EL (cell line): ENCODE measurements at regions not wholly inside any gene's neighbourhood (a gene's known extent, or its start where the extent isn't known, plus 50 kb on each side); places are given as distances from the start of the nearest gene placed in this dataset.

Experiments used
- DNase-seq: peaks from one replicate; pipeline ENCODE4 v3.0.0-alpha.2; 2016

DNA sequence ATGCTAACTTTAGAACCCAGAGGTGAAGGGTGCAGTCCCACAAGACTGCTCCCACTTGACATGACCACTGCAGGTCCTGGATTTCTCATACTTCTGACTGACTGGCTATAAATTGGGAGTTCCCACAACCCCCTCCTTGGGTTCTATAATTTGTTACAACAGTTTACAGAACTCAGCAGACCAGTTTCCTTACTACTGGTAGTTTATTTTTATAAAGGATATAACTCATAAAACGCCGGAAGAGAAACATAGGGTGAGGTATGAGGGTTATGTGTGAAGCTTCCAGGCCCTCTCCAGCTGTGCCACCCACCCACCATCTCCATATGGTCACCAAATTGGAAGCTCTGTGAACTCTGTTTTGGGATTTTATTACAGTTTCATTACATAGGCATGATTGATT is 839.6 kb downstream of the TSN start:
- DNase-seq, result no peak

DNA sequence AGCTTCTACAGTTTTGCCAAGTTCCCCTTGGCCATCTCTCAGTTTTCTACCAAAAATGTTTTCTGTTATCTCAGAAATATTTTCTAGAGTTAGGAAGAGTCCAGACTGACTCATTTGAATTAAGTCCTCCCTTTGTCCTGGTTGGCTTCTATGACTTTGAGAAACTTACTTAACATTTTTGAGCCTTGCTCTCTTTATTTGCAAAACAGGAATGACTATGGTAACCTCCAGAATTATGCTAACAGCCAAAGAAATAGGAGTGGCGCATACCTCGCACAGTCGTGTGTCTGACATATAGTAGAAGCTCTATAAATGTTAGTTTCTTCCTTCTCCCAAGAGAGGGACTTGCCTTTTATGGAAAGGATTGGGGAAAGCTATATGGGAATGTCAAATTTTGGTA is 841.1 kb downstream of the TSN start:
- DNase-seq, result no peak

DNA sequence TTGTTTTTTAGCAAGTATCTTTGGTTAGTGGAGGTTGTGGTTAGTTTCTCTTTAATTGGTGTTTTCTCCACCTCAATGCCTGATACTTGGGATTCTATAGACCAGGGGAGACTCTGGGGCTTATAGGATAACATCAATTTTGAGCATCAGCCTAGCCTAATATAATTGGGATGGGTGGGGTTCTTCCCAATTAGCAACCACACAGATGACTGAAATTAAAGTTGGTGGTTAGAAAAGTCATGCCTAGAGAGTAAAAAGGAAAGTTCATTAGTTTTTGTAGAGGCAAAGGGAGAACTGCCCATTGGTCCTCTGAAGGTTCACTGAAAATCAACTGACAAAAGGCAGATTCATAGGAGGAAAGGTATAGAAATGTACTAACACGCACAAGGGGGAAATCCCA is 843.3 kb downstream of the TSN start:
- DNase-seq, result no peak

DNA sequence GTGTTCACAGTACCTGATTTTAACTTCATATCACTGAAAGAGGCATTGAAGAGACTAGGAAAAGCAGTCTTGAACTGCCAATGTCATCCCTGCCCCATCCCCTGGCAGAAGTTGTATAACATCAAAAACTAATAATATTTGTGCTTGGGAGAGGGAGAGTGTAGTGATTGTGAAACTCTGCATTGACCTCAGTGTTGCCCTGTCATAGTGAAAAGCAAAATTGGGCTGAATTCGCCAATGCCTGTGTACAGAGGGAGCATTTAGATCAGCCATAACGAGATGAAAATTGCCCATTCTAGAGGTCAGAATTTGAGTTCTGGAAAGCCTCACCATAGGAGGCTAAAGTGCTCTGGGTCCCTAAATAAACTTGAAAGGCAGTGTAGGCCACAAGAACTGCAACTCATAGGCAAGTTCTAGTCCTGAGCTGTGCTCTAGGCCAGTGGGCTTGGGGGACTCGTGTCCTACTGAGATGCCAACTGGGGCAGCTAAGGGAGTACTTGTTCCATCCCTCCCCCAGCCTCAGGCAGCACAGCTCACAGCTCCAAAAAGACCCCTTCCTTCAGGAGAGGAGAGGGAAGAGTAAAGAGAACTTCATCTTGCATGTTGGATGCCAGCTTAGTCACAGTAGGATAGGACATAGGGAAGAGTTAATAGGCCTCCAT is 855.6 kb downstream of the TSN start:
- no peak for DNase-seq

DNA sequence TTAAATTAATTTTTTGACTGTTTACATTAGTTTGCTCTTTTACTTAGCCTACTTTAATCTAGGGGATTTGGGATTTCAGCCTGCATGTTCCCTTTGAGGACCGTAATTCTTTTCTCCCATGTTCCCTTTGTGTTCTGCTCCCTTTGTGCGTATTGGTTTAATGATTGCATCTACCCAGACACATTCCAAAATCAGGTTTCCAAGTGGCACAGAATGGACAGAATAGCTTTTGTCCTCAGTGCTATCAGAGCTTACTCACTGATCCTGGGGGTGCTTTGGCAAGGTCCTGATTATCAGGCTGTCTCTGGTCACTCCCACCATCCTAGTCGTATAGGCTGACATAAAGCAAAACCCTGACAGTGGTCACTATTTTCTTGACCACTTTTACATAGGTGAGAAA is 867.5 kb downstream of the TSN start:
- DNase-seq, result no peak

DNA sequence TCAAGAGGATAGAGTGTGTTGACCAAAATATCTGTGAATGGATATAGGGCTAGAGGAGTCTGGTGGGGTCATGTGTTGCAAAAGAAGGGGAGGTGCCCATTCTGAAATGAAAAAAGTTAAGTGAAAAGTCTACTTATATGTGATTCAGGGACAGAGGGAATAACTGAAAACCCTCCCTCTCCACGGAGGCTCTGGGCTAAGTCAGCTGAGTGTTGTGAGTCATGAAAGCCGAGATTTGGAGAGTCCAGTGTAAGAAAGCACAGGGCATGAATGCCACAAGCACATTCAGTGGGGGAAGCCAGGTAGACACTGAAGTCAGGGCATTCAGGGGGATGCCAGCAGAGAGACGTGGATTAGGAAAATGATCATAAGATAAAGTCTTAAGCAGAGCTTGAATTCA is 871.9 kb downstream of the TSN start:
- peak; percentile 14 for DNase-seq

DNA sequence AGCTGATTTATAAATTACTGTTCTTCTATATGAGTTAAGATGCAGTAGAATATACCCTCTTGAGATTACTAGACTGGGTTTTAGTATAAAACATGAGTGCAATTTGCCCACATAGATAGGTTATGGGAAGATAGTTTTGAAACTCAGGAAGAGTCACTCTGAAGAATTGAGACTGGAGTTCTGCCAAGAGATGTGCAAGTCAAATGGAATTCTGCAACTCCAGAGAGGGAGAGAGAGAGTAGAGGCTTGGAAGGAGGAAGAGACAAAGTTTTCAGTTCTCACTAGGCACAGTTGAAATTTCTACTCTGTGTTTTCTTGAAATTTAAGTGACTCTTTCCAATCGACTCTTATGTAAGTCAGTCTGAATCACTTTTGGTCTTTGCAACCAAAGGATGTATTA is 878.8 kb downstream of the TSN start:
- peak; percentile 92 for DNase-seq

DNA sequence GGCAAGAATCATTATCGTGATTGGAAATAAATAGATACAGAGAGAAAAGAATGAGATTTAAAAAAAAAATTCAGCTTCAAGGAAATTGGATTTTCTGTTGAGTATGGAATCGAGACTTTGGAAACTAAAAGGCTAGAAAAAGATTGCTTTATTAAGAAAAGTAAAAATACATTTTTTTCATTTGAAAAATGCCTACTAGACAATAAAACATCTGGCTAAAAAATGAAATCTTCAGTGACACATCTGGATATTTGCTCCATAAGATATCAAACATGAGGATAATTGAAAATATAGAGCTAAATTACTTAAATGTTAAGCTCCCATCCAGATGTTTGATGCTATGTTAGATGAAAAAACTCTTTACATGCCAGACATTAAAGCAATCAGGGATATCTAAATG is 879.5 kb downstream of the TSN start:
- no peak for DNase-seq

DNA sequence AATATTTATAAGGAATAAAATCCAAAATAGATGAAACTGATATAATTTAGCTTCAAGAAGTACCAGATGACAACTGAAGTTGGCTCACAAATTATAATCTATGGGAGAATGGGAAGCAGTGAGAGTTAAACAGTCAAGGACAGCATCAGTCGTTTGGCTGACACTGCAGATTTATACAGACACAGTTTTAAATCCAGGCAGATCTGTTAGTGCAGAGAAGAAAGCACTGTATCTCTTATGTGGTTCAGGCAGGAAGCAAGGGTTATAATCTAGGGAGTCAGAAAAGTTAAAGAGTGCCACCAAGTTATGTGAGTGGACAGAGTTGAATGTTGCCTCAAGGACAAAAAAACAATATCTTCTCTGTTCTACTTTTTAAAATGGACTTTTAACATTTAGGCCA is 880.2 kb downstream of the TSN start:
- peak; percentile 6 for DNase-seq

DNA sequence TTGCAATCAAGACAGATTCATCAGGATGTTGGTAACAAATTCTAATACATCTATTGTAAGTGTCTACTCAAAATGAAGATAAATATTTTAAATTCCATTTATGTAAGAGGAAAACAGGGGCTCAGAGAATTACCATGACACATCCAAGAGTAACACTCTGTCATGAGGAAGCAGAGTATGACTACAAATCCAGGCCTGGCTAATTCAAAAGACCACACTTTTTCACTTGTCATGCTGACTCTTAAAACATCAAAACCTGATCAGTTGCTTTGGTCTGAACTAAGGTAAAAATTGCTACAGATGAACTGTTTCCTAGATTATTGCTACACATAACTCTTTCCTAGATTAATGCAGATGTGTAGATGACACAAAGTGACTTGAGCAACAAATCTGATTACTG is 880.6 kb downstream of the TSN start:
- DNase-seq, result peak; percentile 55

DNA sequence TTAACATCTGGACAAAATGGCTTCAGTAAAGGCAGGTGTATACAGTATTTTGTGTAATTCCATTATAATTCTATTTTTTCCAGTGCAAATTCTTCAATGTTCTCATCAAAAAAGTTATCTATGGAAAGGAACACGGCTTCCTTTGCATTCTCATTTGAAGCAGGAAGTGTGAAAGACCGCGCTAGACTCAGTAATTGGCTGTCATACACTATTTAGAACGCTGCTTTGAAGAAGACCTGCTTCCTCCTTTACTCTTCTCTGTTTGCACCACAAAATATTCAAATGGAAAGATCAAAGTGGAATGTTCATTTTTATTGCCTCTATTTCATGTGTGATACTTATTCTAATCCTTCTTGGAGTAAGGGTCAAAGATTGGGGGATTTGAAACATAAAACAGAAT is 883.7 kb downstream of the TSN start:
- no peak for DNase-seq

DNA sequence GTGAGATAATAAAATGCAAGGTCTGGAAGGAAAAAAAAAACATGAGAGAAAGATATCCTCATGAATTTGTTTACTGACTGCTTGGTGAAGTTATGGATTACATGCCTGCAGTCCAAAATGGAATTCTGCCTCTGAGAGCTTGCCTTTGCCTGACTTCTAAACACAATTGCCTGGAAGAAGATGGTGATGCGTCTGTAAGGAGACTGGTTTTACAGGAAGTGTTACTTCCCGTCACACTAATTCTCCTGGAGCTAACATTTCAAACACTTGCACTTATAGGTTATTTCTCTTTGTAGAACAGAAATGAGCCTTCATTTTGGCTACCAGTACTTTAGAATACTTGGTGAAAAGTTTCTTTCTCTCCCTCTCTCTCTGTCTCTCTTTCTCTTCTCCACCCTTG is 884.3 kb downstream of the TSN start:
- DNase-seq, result no peak

DNA sequence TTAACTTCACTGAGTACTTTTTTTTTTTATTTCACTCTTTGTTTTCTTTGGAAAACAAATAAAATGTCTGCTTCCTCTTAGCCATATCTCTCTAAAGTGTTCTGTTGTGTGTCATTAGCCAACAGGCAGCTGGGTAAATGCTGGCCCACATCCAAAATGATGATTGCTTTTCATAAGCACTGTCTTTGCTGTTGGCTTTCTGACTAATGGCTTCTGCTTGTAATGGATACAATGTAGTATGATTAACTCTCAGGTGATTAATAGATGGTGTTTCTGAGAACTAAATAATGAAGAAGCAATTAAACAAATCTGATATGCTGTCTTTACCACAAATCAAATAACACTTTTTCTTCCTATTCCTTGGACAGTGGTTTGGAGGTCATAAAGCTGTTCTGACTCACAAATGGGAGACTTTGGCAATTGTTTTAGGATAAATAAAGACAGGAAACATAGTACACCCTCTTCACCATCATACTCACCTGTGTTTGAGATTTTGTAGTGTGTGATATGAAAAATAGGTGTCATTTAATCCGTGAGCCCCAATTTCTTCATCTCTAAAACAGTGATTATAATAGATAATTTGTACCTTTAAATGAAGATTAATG is 888.4 kb downstream of the TSN start:
- DNase-seq, result peak; percentile 84

DNA sequence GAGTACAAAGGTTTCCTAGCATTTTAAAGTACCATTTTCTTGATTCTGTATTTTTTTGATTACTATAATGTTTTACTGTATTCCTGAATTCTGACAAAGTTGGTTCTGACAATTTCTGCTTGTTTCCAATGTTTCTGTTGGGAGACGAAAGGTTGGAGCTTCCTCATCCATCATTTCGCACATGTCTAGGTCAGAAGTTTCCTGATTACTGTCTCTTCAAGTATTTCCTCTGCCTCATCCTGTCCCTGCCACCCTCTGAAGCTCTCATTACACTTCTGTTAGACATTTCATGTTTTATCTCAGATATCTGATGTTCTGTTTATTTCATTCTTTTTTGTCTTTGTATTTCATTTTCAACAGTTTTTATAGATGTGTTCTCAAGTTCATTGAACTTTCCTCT is 895.8 kb downstream of the TSN start:
- DNase-seq, result peak; percentile 1

DNA sequence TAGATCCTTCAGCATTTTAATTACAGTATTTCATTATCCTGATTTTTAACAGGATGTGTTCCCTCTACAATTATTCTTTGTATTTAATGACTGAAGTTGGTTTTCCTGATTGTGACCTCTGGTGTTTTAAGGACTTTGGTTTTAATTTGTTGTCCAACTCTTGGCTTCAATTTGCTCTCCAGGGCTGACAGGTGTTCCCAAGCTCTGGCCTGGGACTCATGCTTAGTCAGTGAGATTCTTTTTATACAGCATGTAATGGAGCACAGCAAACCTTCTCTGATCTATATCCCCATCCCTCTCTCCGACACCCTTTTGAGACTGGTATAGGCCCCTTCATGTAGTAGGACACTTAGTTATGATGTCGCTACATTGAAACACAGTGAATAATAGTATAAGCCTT is 896.3 kb downstream of the TSN start:
- DNase-seq, result no peak

DNA sequence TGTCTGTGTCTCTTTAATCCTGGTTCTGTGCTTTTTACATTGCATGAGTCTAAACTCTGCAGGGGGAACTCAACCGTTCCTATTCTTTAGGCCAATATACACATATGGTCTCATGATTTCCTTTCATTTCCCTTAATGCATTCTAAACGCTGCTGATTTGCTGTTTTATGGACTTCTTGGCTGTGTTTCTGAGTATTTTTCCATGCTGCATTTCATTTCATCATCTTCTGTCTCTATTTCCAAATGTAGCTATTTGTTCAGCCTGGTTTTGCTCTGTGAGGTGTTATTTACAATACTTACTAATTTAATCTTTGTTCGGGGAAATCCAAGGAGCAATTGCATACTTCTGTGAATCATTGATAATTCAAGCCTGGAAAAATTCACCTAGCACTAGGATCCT is 897.2 kb downstream of the TSN start:
- DNase-seq, result no peak

DNA sequence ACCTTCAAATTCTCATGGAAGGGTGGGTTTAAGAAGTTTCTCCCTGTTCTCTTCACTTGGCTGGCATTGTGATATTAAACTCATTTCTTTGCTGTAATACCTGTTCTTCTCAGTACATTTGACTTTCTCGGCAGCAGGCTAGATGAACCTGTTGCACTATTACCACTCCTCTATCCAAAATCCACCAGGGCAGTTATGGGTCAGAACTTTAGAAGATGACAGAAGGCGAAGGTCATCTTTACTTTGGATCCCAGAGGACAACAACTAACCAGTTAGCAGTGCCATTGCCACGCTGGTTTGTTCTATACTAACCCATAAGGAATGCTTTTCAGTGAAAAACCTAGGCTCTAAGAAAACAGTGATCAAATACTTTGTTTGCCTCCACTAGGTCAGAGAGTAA is 901.0 kb downstream of the TSN start:
- DNase-seq, result no peak

DNA sequence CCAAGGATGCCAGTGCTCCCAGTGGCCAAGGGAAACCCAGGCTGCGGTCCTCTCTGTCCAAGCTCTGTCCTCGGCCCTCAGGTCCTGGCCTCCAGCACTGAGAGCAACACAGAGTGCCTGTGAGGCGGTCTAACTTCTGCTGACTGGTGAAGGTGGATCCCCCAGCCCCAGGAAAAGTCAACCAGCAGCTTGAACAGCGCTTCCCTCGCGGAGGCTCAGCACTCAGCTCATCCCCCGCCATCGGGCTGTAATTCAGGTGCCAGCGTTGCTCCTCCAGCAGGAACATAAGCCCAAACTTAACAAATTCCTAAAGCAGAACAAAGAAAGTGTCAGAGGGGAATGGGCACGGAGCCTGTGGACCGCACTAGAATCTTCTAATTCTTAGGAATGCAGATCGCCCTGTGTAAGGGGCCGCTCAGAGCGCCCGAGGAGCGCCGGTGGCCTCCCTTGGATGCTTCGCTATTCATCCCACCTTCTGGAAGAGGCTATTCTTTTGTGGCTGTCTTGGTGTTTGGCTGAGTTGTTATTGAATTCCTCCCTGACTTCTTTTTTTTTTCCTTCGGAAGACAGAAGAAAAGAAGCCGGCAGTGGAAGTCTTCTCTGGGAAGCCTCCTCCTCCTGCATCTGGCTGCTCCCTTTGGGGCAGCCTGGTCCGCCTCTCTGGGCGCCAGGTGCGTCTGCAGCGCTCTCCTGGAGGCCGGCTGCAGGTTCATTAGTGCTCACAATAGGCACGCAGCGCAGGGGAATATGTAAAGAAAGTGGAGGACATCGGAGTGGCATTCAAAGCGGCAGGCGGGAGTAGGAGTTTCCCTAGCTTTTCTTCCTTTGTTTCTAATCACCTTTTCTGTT is 905.6 kb downstream of the TSN start:
- DNase-seq, result no peak

DNA sequence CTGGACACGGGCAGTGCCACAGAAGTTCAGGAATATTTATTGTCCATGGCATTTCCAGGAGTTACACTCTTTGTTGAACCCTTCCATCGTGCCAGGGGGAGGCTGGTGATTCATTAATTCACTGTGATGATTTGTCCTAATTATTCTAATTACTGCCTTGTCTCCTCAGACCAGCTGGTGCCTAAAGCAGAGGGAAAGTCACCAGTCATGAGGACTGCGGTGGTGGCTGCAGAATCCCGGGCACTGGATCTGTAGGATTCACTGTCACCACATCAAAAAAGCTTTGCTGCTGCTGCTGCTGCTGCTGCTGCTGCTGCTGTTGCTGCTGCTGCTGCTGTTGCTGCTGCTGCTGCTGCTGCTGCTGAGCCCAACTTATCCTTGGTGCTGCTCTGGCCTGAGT is 908.2 kb downstream of the TSN start:
- no peak for DNase-seq

DNA sequence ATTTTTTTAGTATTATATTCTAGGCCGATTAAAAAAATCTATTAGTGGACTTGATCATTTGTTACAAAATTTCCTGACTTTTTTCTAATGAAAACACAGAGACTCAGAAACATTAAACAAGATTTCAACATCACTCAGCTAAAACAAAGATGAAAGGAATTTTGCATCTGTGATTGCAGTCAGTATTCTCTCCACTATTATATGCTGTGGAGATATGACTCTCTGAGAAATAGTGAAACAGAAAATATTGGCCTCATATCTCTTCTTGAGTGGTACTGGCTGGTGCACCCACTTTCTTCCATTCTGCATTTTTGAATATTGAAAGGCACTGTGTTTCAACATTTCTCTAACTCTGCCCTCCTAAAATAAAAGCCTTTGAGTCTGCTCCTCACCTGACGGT is 914.2 kb downstream of the TSN start:
- no peak for DNase-seq

DNA sequence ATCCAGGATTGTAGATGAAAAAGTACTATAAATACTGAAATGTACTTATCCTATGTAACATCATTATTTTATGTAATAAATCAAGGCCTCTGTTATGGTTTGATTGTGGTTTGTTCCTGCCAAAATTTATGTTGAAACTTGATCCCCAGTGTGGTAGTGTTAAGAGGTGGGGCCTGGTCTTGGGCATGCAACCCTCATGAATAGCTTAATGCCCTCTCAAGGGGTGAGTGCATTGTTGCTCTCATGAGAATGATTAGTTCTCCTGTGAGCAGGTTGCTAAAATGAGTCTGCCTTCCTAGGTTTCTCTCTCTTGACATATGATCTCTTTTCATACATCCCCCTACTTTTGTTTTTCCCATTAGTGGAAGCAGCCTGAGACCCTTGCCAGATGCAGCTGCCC is 915.4 kb downstream of the TSN start:
- DNase-seq, result no peak

DNA sequence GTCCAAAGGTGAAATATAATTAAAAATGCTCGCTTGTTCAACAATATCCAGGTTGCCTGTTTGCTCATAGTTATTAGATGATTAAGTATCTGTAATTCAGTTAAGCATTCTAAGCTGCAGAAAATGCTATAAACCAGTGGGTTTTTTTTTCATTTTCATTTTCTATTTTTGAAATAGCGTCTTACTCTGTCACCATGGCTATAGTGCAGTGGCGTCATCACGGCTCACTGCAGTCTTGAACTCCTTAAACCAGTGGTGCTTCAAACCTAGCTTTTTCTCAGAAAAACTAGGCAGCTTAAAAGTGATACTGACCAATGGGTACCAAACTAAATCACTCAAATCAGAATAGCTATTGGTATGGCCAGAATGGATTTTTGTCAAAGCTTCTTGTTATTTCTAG is 925.2 kb downstream of the TSN start:
- no peak for DNase-seq

DNA sequence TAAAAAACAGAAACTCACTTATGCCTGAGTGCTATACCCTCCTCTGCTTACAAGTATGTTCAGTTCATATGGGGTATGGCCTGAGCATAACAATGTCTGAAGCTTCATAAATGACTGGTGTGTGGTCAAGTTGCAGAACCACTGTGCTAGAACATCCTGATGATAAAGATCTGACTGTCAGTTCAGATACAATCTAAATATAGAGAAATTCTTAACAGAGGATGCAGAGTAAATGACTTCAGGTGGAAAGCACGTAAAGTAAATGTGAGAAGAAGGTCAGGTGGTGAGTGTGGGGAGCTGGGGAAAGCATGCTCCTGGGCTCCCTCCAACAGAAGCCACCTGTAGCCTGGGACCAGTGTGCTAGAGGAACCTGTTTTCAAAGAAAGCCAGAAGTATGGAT is 926.2 kb downstream of the TSN start:
- DNase-seq, result no peak

DNA sequence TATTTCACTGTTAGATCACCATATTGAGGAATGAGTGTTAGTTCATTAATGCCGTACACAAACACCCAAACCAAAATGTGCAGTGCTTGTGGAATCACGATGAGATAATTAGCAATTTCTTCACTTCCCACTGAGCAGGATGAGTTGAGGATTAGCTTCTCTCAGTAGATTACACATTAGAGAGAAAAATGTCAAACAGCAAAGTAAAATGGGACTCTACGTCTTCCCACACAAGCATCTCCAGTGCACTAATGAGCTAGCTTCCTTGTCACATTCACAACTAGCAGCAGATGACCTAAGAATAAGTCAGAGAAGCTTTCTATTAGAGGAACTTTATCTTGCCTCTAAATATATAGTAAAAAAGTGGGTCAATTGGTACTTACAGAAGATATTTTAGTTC is 926.9 kb downstream of the TSN start:
- DNase-seq, result no peak
